SU-DHL-6 (cell line): ENCODE measurements at regions not wholly inside any gene's neighbourhood (a gene's known extent, or its start where the extent isn't known, plus 50 kb on each side); places are given as distances from the start of the nearest gene placed in this dataset.

Experiments used
- H2AFZ ChIP-seq: fragments of 200-600 bp; sonication (generic); 2 replicates; pipeline ENCODE4 v1.6.1; 2014; ENCODE audit warnings: low read depth, mild to moderate bottlenecking, moderate library complexity, mixed read lengths, antibody characterized with exemption, low read length; ENCODE audit not compliant: severe bottlenecking
- H3F3A ChIP-seq: fragments of 200-600 bp; shearing (Covaris generic); 2 replicates; pipeline ENCODE4 v1.6.0; 2016; ENCODE audit warnings: antibody characterized with exemption, mild to moderate bottlenecking; ENCODE audit not compliant: insufficient read depth
- H3K27ac ChIP-seq: fragments of 200-600 bp; sonication (generic); 2 replicates; pipeline ENCODE4 v1.5.1; 2016; ENCODE audit warnings: low read depth, mild to moderate bottlenecking, low read length, moderate library complexity, mixed read lengths
- H3K27me3 ChIP-seq: fragments of 200-600 bp; sonication (generic), shearing (Covaris generic); 2 replicates; pipeline ENCODE4 v1.6.0; 2014; ENCODE audit warnings: mild to moderate bottlenecking, low read length
- H3K36me3 ChIP-seq: fragments of 200-600 bp; sonication (generic); 2 replicates; pipeline ENCODE4 v1.6.1; 2014; ENCODE audit warnings: mild to moderate bottlenecking, low read length, mixed read lengths
- H3K4me2 ChIP-seq: fragments of 300-600, 200-600 bp; shearing (Covaris generic), sonication (generic); 2 replicates; pipeline ENCODE4 v1.6.0; 2014; ENCODE audit warnings: low read length, low read depth, mild to moderate bottlenecking; ENCODE audit not compliant: poor library complexity, severe bottlenecking
- H3K4me3 ChIP-seq: fragments of 200-600 bp; sonication (generic); 2 replicates; pipeline ENCODE4 v1.5.1; 2014; ENCODE audit warnings: antibody characterized with exemption, low read length, mild to moderate bottlenecking, mixed read lengths; ENCODE audit not compliant: insufficient read depth, poor library complexity, severe bottlenecking
- H3K79me2 ChIP-seq: fragments of 200-600 bp; sonication (generic); 2 replicates; pipeline ENCODE4 v1.6.1; 2014; ENCODE audit warnings: mild to moderate bottlenecking, low read length, moderate library complexity; ENCODE audit not compliant: insufficient read depth
- H3K9ac ChIP-seq: fragments of 200-600 bp; sonication (generic); 2 replicates; pipeline ENCODE4 v1.7.0; 2014; ENCODE audit warnings: mild to moderate bottlenecking, low read length
- H3K9me2 ChIP-seq: fragments of 200-600 bp; sonication (generic); replicated peaks from 2 replicates; pipeline ENCODE4 v1.6.1; 2014; ENCODE audit warnings: low read length; ENCODE audit not compliant: insufficient read depth
- H3K9me3 ChIP-seq: fragments of 200-600 bp; sonication (generic); 2 replicates; pipeline ENCODE4 v1.6.1; 2014; ENCODE audit warnings: low read length, mixed read lengths; ENCODE audit not compliant: insufficient read depth
- H4K20me1 ChIP-seq: fragments of 200-600 bp; sonication (generic); 2 replicates; pipeline ENCODE4 v1.6.1; 2014; ENCODE audit warnings: low read depth, mild to moderate bottlenecking, antibody characterized with exemption, low read length, moderate library complexity, mixed read lengths
- CTCF ChIP-seq: fragments of 200-600 bp; sonication (generic); IDR thresholded peaks from one replicate; pipeline ENCODE4 v1.5.1; 2017; ENCODE audit warnings: antibody characterized with exemption, mild to moderate bottlenecking, low read length, moderate library complexity; ENCODE audit not compliant: insufficient read depth, poor library complexity, severe bottlenecking
- EZH2phosphoT487 ChIP-seq: fragments of 200-600 bp; sonication (generic), shearing (Covaris generic); conservative IDR thresholded peaks from 2 replicates; pipeline ENCODE4 v1.6.1; 2018; ENCODE audit warnings: mild to moderate bottlenecking, antibody characterized with exemption, low read length, moderate library complexity, mixed read lengths

GRCh38 chr20:19047040-19047950 is 165.1 kb upstream of the SLC24A3 start:
- H3K79me2 ChIP-seq, result no peaks in the 10 kb centered on the region
- H3K9me3 ChIP-seq, result no peaks in the 10 kb centered on the region
- H3K9me2 ChIP-seq, result no peaks in the 10 kb centered on the region
- H3K4me2 ChIP-seq, result no peak overlapping the region
- no peak overlapping the region for H3K4me3 ChIP-seq
- H3K36me3 ChIP-seq, result no peaks in the 10 kb centered on the region
- no peak overlapping the region for H2AFZ ChIP-seq
- no peaks in the 10 kb centered on the region for H4K20me1 ChIP-seq
- H3K9ac ChIP-seq, result no peak overlapping the region
- no peak overlapping the region for H3K27ac ChIP-seq
- H3K27me3 ChIP-seq, result no peaks in the 10 kb centered on the region
- TF ChIP-seq EZH2phosphoT487, result no peak
- TF ChIP-seq CTCF, result no peak
- H3F3A ChIP-seq, result no peaks in the 10 kb centered on the region

GRCh38 chr20:19047951-19048296 is 164.5 kb upstream of the SLC24A3 start:
- Histone ChIP-seq H3K4me3 (no peak overlapping the region), H3K4me2 (no peak overlapping the region), H3K27ac (no peak overlapping the region), H2AFZ (no peak overlapping the region), H3K27me3 (no peaks in the 10 kb centered on the region), H4K20me1 (no peaks in the 10 kb centered on the region), H3K79me2 (no peaks in the 10 kb centered on the region), H3K9ac (no peak overlapping the region), H3K9me3 (no peaks in the 10 kb centered on the region), H3K9me2 (no peaks in the 10 kb centered on the region), H3K36me3 (no peaks in the 10 kb centered on the region), H3F3A (no peaks in the 10 kb centered on the region)
- TF ChIP-seq EZH2phosphoT487, result no peak
- TF ChIP-seq CTCF, result no peak

GRCh38 chr20:19048995-19049501 is 163.4 kb upstream of the SLC24A3 start:
- Histone ChIP-seq H4K20me1 (no peaks in the 10 kb centered on the region), H3K4me2 (no peak overlapping the region), H3K36me3 (no peaks in the 10 kb centered on the region), H3K9me2 (no peaks in the 10 kb centered on the region), H3K9ac (no peak overlapping the region), H3K9me3 (no peaks in the 10 kb centered on the region), H2AFZ (no peak overlapping the region), H3K4me3 (no peak overlapping the region), H3F3A (no peaks in the 10 kb centered on the region), H3K27me3 (no peaks in the 10 kb centered on the region), H3K79me2 (no peaks in the 10 kb centered on the region), H3K27ac (no peak overlapping the region)
- TF ChIP-seq CTCF (no peak), EZH2phosphoT487 (no peak)
